ENCODE measurements at regions not wholly inside any gene's neighbourhood (a gene's known extent, or its start where the extent isn't known, plus 50 kb on each side); places are given as distances from the start of the nearest gene placed in this dataset.

- TF ChIP-seq CHD2 (IDR thresholded peaks at IDR 0.05; ENCODE audit: low read length) = no peak
- TF ChIP-seq POLR2AphosphoS5 (IDR thresholded peaks at IDR 0.05; ENCODE audit: low read depth, low read length) = no peak
- no peak for TF ChIP-seq RAD21 (IDR thresholded peaks at IDR 0.05 in 1 of 2, conservative IDR thresholded peaks at IDR 0.05 in 1 of 2; ENCODE audit: low read depth in 2 of 2, low read length in 2 of 2)
- TF ChIP-seq YY1 (IDR thresholded peaks at IDR 0.05; ENCODE audit: low read depth, low read length) = no peak
- no peak for TF ChIP-seq TAF1 (IDR thresholded peaks at IDR 0.05; ENCODE audit: low read depth, low read length)
- no peak for TF ChIP-seq EZH2 (IDR thresholded peaks at IDR 0.05; ENCODE audit: low read depth, low read length, severe bottlenecking)
- TF ChIP-seq SIRT6 (IDR thresholded peaks at IDR 0.05; ENCODE audit: low read length) = no peak
These were observed 602.5 kb upstream of the CDH4 start for GRCh38 chr20:60649541-60649940.

Data from H1 (cell line).